Panc1 (cell line): ENCODE measurements at regions not wholly inside any gene's neighbourhood (a gene's known extent, or its start where the extent isn't known, plus 50 kb on each side); places are given as distances from the start of the nearest gene placed in this dataset.

ENCODE experiments used
- ATAC-seq: fragments of 200-7000 bp; cut with Tn5 transposase; 2 replicates; pipeline ENCODE4 v1.9.1; 2020; ENCODE audit warnings: mild to moderate bottlenecking, moderate library complexity
- BruUV-seq: library from RNA; stranded (reverse); fragments of 400-500 nt; replicated peaks from 2 replicates; lab custom pipeline; 2021; lab: Mats Ljungman, UMichigan
- CTCF ChIA-PET: fragments of 300-600 bp; sonication (Branson Sonifier 250); formaldehyde crosslinking; loops from one replicate; lab custom pipeline; 2022; ENCODE audit warnings: antibody characterized with exemption; lab: Charles Lee
- POLR2A ChIA-PET: fragments of 300-600 bp; sonication (Branson Sonifier 250); formaldehyde crosslinking; loops from one replicate; lab custom pipeline; 2022; ENCODE audit warnings: antibody characterized with exemption; lab: Charles Lee
- DNase-seq: peaks from one replicate; pipeline ENCODE4 v3.0.0-alpha.2; 2010; ENCODE audit warnings: low read depth, low spot score
- H3K27ac ChIP-seq: 2 replicates; pipeline ENCODE4 v1.5.1; 2011; ENCODE audit warnings: mild to moderate bottlenecking, low read length, inconsistent platforms
- H3K27me3 ChIP-seq: fragments of 200-500 bp; sonication (Bioruptor generic); 2 replicates; pipeline ENCODE4 v1.6.0; 2014; ENCODE audit warnings: low read length, inconsistent platforms; ENCODE audit not compliant: control insufficient read depth, insufficient read depth
- H3K36me3 ChIP-seq: fragments of 200-500 bp; sonication (Bioruptor generic); 2 replicates; pipeline ENCODE4 v1.5.1; 2014; ENCODE audit warnings: inconsistent platforms, mild to moderate bottlenecking, low read length, moderate library complexity; ENCODE audit not compliant: control insufficient read depth, insufficient read depth
- H3K4me1 ChIP-seq: 2 replicates; pipeline ENCODE4 v1.5.1; 2011; ENCODE audit warnings: inconsistent platforms, mild to moderate bottlenecking, low read length, moderate library complexity; ENCODE audit not compliant: control insufficient read depth, insufficient read depth
- H3K4me3 ChIP-seq, 2 experiments: 2 replicates each; pipeline ENCODE4 v1.5.1; 2011 to 2012; ENCODE audit warnings: low read depth in 2 of 2, low read length in 2 of 2, mild to moderate bottlenecking in 2 of 2, inconsistent platforms in 1 of 2, moderate library complexity in 1 of 2
- H3K9me3 ChIP-seq: fragments of 200-500 bp; sonication (Bioruptor generic); 2 replicates; pipeline ENCODE4 v1.5.1; 2014; ENCODE audit warnings: low read depth, mild to moderate bottlenecking, inconsistent platforms, low read length, moderate library complexity; ENCODE audit not compliant: control insufficient read depth, insufficient read depth
- CTCF ChIP-seq: fragments of 450-650 bp; IDR thresholded peaks from 2 replicates; pipeline ENCODE4 v1.5.1; 2017; ENCODE audit warnings: mild to moderate bottlenecking
- POLR2AphosphoS5 ChIP-seq: IDR thresholded peaks from 2 replicates; pipeline ENCODE4 v1.6.1; 2012; ENCODE audit warnings: mild to moderate bottlenecking, low read depth, low read length, moderate library complexity
- REST ChIP-seq, 2 experiments: IDR thresholded peaks; 2 replicates each; pipeline ENCODE4 v1.6.1; 2011 to 2012; ENCODE audit warnings: low read depth in 2 of 2, control low read depth in 1 of 2, low read length in 1 of 2, mild to moderate bottlenecking in 1 of 2, moderate library complexity in 1 of 2; ENCODE audit not compliant: insufficient read depth in 1 of 2
- SIN3A ChIP-seq: IDR thresholded peaks from 2 replicates; pipeline ENCODE4 v1.6.1; 2012; ENCODE audit warnings: low read depth, mild to moderate bottlenecking, low read length, moderate library complexity, borderline replicate concordance; ENCODE audit not compliant: insufficient read depth
- TCF7L2 ChIP-seq: IDR thresholded peaks from 2 replicates; pipeline ENCODE4 v1.6.1; 2011; ENCODE audit warnings: mild to moderate bottlenecking, low read depth, low read length, inconsistent platforms
- in situ Hi-C: cut with HindIII; loops from 2 replicates; pipeline ENCODE4 v1.10.0; 2016; ENCODE audit warnings: low sequenced_read_pairs, low pct_unique_long_range_greater_than_20kb
- intact Hi-C: fragments of 100-400 bp; cut with micrococcal nuclease; formaldehyde crosslinking; loops from one replicate; pipeline ENCODE4 v1.10.0; 2022; ENCODE audit not compliant: unreplicated experiment

DNA sequence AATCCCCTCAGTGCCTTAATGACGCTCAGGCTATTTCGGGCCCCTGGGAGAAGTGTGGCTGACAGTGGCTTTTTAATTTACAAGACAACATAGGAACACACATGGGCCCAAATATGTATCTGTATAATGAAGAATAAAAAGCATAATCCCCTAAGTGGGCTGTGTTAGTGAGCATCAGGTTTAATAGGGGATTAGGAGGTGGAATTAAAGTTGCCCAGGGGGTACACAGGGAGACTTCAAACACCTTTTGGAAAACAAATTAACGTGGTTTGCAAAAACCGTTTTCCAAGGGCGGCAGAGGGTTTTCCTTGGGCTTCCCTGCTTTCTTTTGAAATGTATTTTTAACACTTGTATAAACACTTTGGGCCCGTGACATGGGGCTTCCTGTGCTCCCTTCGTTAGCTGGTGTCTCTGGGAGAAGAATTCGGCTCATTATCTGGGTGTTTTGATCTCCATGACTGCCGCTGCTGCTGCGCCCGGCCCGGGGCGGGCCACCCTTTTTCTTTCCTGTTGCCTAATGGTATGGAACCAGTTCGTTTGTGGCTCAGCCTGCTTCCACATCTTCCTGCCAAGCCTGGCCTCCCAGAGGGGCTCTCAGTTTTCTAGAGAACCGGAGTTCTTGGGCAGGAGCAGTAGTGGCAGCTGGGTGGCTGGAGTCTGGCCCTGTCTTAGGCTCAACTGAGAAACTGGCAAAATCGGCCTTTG, 173.0 kb downstream of the MACROH2A1 start:
- ChIA-PET POLR2A (no interaction called here), CTCF (no interaction called here)
- Histone ChIP-seq H3K27ac (no peak overlapping the region), H3K4me1 (no peaks in the 10 kb centered on the region), H3K36me3 (no peaks in the 10 kb centered on the region), H3K4me3 (no peak overlapping the region), H3K27me3 (no peaks in the 10 kb centered on the region), H3K9me3 (no peaks in the 10 kb centered on the region)
- ATAC-seq (no peak), DNase-seq (no peak)
- in situ Hi-C loops (no loop called here), intact Hi-C loops (no loop called here)
- no TSS peak for BruUV-seq
- TF ChIP-seq REST (IDR thresholded peaks at IDR 0.05; ENCODE audit: insufficient read depth in 1 of 2, low read depth in 2 of 2, low read length in 1 of 2): no peak
- no peak for TF ChIP-seq POLR2AphosphoS5
- TF ChIP-seq TCF7L2: no peak
- TF ChIP-seq CTCF: no peak
- no peak for TF ChIP-seq SIN3A

DNA sequence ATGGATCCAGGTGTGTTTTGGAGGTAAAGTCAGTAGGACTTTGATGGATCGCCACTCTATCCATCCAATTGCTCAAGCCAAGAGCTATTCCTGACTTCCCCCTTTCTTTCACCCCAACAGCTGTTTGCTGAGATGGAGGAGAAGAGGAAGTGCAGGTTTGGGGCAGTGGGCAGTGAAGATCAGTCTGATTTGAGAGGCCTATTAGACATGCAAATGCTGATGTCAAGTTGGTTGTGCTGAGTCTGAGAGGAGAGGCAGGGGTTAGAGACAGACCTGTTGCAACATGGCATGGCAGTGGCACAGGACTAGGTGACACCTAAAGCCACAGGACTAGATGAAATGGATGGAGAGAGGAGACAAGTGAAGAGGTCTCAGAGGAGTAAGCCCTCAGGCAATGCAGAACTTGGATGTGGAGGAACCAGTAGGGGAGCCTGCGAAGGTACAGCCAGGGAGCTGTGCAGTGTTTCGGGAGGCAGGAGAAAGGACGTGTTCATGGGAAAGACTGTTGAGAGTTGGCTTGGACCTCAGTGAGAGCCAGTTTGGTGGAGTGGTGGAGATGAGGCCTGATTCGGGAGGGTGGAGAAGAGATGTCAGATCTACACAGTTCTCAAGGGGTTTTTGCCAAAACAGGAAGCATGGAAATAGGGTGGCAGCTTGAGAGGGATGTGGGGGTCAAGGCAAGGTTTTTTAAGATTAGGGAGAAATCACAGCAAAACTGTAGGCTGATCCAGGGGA, 175.0 kb downstream of the MACROH2A1 start:
- DNase-seq (no peak), ATAC-seq (no peak)
- in situ Hi-C loops (no loop called here), intact Hi-C loops (no loop called here)
- no TSS peak for BruUV-seq
- H3K36me3 ChIP-seq: no peaks in the 10 kb centered on the region
- H3K27ac ChIP-seq: no peak overlapping the region
- ChIA-PET POLR2A (no interaction called here), CTCF (no interaction called here)
- no peaks in the 10 kb centered on the region for H3K4me1 ChIP-seq
- no peaks in the 10 kb centered on the region for H3K27me3 ChIP-seq
- H3K9me3 ChIP-seq: no peaks in the 10 kb centered on the region
- TF ChIP-seq TCF7L2 (no peak), CTCF (no peak), SIN3A (no peak), POLR2AphosphoS5 (no peak), REST (IDR thresholded peaks at IDR 0.05; ENCODE audit: insufficient read depth in 1 of 2, low read depth in 2 of 2, low read length in 1 of 2) (no peak)
- H3K4me3 ChIP-seq: no peak overlapping the region
